ENCODE measurements at regions not wholly inside any gene's neighbourhood (a gene's known extent, or its start where the extent isn't known, plus 50 kb on each side); places are given as distances from the start of the nearest gene placed in this dataset.
A peak's percentile ranks its signal among the peaks of the same experiment; 100 is the strongest.

DNA sequence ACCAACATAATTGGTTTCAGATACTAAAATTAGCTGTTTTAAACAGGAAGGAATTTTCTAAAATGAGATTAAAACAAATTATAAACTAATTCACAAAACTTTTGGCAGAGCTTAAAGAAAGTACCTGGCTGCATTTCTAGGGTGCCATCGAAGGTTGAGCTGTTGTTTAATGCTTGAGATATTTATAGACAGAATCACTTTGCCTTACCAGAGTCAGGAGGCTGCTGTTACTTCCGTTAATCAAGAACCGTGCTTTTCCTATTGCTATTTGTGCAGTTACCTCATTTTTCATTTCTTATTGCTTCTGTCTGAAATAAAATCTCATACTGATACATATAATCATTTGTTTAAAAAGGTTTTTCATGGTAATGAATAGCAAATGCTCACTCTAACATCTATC lies 242.9 kb downstream of the TECRL start:
- H3K36me3 ChIP-seq (ENCODE audit: insufficient read depth, low read length, poor library complexity, severe bottlenecking) = no peaks in the 10 kb centered on the region
- ChIA-PET POLR2A (ENCODE audit: low non-redundant PET) (no interaction called here), CTCF (no interaction called here)
- intact Hi-C loops (cut with micrococcal nuclease; ENCODE audit: unreplicated experiment) = no loop called here
- H3K4me1 ChIP-seq (ENCODE audit: insufficient read depth, low read length, poor library complexity, severe bottlenecking) = no peaks in the 10 kb centered on the region
- H3K27ac ChIP-seq (ENCODE audit: low read depth, low read length, poor library complexity, severe bottlenecking) = no peak overlapping the region
- no peak for TF ChIP-seq EZH2 (IDR thresholded peaks at IDR 0.05; ENCODE audit: borderline replicate concordance, low read depth, low read length, poor library complexity, severe bottlenecking)
- TF ChIP-seq, protein P1, sequence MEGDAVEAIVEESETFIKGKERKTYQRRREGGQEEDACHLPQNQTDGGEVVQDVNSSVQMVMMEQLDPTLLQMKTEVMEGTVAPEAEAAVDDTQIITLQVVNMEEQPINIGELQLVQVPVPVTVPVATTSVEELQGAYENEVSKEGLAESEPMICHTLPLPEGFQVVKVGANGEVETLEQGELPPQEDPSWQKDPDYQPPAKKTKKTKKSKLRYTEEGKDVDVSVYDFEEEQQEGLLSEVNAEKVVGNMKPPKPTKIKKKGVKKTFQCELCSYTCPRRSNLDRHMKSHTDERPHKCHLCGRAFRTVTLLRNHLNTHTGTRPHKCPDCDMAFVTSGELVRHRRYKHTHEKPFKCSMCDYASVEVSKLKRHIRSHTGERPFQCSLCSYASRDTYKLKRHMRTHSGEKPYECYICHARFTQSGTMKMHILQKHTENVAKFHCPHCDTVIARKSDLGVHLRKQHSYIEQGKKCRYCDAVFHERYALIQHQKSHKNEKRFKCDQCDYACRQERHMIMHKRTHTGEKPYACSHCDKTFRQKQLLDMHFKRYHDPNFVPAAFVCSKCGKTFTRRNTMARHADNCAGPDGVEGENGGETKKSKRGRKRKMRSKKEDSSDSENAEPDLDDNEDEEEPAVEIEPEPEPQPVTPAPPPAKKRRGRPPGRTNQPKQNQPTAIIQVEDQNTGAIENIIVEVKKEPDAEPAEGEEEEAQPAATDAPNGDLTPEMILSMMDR (conservative IDR thresholded peaks at IDR 0.05; ENCODE audit: low read depth, low read length) = no peak
- no peak overlapping the region for H3K4me3 ChIP-seq (ENCODE audit: low read depth, low read length, poor library complexity, severe bottlenecking)
- no peak for DNase-seq (ENCODE audit: low spot score)
- H3K9me3 ChIP-seq (ENCODE audit: low read depth, low read length, poor library complexity, severe bottlenecking) = no peaks in the 10 kb centered on the region
- no peaks in the 10 kb centered on the region for H3K27me3 ChIP-seq (replicated peaks; ENCODE audit: insufficient read depth, low read depth, low read length, poor library complexity)
- no TSS peak for BruUV-seq (replicated peaks)

DNA sequence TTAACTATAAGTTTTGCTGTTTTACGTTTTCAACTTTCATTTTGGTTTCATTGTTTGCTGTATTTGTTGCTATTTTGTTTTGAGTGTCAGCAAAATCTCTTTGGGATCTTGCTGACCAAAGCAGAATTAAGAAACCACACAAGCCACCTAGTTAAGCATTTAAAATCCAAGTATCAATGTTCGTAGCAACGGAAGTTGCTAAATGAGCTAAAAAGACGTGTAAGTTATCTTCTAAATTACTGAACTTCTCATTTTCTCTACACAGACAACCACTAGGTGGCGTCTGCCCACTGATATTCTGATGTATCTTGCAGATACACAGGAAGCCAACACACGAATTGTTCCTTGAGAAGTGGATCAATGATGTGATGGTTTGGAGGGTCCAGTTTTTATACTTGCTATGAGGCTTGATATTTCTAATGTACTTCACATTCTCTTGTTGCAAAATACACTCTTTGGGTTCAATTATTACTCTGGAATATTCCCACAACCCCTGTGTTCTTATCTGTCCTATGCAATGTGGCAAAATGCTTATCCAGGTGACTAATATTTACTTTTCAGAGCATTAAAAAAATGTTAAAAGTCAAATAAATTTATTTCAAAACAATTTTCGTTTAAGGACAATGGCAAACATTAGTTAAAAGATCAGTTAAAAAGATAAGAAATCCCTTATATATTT lies 250.5 kb downstream of the TECRL start:
- Histone ChIP-seq H3K27me3 (replicated peaks; ENCODE audit: insufficient read depth, low read depth, low read length, poor library complexity) (no peaks in the 10 kb centered on the region), H3K4me3 (ENCODE audit: low read depth, low read length, poor library complexity, severe bottlenecking) (peak overlapping the region; percentile 19), H3K27ac (ENCODE audit: low read depth, low read length, poor library complexity, severe bottlenecking) (no peak overlapping the region), H3K9me3 (ENCODE audit: low read depth, low read length, poor library complexity, severe bottlenecking) (no peaks in the 10 kb centered on the region), H3K4me1 (ENCODE audit: insufficient read depth, low read length, poor library complexity, severe bottlenecking) (no peaks in the 10 kb centered on the region), H3K36me3 (ENCODE audit: insufficient read depth, low read length, poor library complexity, severe bottlenecking) (no peaks in the 10 kb centered on the region)
- peak; percentile 50 for DNase-seq (ENCODE audit: low spot score)
- POLR2A ChIA-PET (ENCODE audit: low non-redundant PET) = no interaction called here
- BruUV-seq (replicated peaks) = no TSS peak
- CTCF ChIA-PET = interaction anchor here (0.6 to 0.9 kb wide), 2 partner anchors 39 to 380 kb away, joined by 4 to 12 read pairs; no protein-coding TSS in a partner anchor
- TF ChIP-seq, protein P1 (conservative IDR thresholded peaks at IDR 0.05; ENCODE audit: low read depth, low read length) = peak; percentile 65
- no peak for TF ChIP-seq EZH2 (IDR thresholded peaks at IDR 0.05; ENCODE audit: borderline replicate concordance, low read depth, low read length, poor library complexity, severe bottlenecking)
- intact Hi-C loops (cut with micrococcal nuclease; ENCODE audit: unreplicated experiment) = no loop called here

DNA sequence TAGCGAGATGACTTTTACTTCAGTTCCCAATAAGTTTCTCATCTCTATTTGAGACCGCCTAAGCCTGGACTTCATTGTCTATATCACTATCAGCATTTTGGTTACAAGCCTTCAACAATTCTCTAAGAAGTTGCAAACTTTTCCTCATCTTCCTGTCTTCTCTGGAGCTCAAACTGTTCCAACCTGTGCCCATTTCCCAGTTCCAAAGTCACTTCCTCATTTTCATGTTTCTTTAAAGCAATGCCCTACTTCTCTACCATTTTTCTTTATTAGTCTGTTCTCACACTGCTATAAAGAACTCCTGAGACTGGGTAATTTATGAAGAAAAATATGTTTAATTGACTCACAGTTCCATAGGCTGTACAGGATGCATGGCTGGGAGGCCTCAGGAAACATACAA lies 251.9 kb downstream of the TECRL start:
- DNase-seq (ENCODE audit: low spot score) = no peak
- Histone ChIP-seq H3K9me3 (ENCODE audit: low read depth, low read length, poor library complexity, severe bottlenecking) (no peaks in the 10 kb centered on the region), H3K4me1 (ENCODE audit: insufficient read depth, low read length, poor library complexity, severe bottlenecking) (no peaks in the 10 kb centered on the region), H3K4me3 (ENCODE audit: low read depth, low read length, poor library complexity, severe bottlenecking) (no peak overlapping the region), H3K27ac (ENCODE audit: low read depth, low read length, poor library complexity, severe bottlenecking) (no peak overlapping the region), H3K36me3 (ENCODE audit: insufficient read depth, low read length, poor library complexity, severe bottlenecking) (no peaks in the 10 kb centered on the region), H3K27me3 (replicated peaks; ENCODE audit: insufficient read depth, low read depth, low read length, poor library complexity) (no peaks in the 10 kb centered on the region)
- ChIA-PET POLR2A (ENCODE audit: low non-redundant PET) (no interaction called here), CTCF (no interaction called here)
- no peak for TF ChIP-seq EZH2 (IDR thresholded peaks at IDR 0.05; ENCODE audit: borderline replicate concordance, low read depth, low read length, poor library complexity, severe bottlenecking)
- TF ChIP-seq, protein P1 (conservative IDR thresholded peaks at IDR 0.05; ENCODE audit: low read depth, low read length) = no peak
- BruUV-seq (replicated peaks) = no TSS peak
- intact Hi-C loops (cut with micrococcal nuclease; ENCODE audit: unreplicated experiment) = no loop called here

All from A673 (cell line).